Glutamatergic neuron (in vitro differentiated cells): ENCODE measurements at regions not wholly inside any gene's neighbourhood (a gene's known extent, or its start where the extent isn't known, plus 50 kb on each side); places are given as distances from the start of the nearest gene placed in this dataset.

Source experiments
- DNase-seq: peaks from one replicate; pipeline ENCODE4 v3.0.0; 2022
- H3K27ac Mint-ChIP-seq: one replicate; pipeline ENCODE4 v1.8.0; 2020; ENCODE audit warnings: mild to moderate bottlenecking, mixed read lengths, inconsistent platforms; ENCODE audit not compliant: unreplicated experiment
- H3K27me3 Mint-ChIP-seq: one replicate; pipeline ENCODE4 v1.8.0; 2020; ENCODE audit warnings: mild to moderate bottlenecking, moderate library complexity, mixed read lengths, inconsistent platforms; ENCODE audit not compliant: unreplicated experiment
- H3K36me3 Mint-ChIP-seq: one replicate; pipeline ENCODE4 v1.8.0; 2020; ENCODE audit warnings: mild to moderate bottlenecking, mixed read lengths, inconsistent platforms; ENCODE audit not compliant: unreplicated experiment
- H3K4me1 Mint-ChIP-seq: one replicate; pipeline ENCODE4 v1.8.0; 2020; ENCODE audit warnings: mild to moderate bottlenecking, low read depth, mixed read lengths, inconsistent platforms; ENCODE audit not compliant: unreplicated experiment
- H3K4me3 Mint-ChIP-seq: one replicate; pipeline ENCODE4 v1.8.0; 2020; ENCODE audit warnings: mild to moderate bottlenecking, mixed read lengths, inconsistent platforms; ENCODE audit not compliant: unreplicated experiment
- H3K9me3 Mint-ChIP-seq: one replicate; pipeline ENCODE4 v1.8.0; 2020; ENCODE audit warnings: mild to moderate bottlenecking, moderate library complexity, mixed read lengths, inconsistent platforms; ENCODE audit not compliant: unreplicated experiment
- TF ChIP-seq, protein P1 (sequence below): fragments of 200-600 bp; sonication (generic); IDR thresholded peaks from one replicate; pipeline ENCODE4 v1.5.0; 2021; ENCODE audit not compliant: partially characterized antibody, unreplicated experiment

DNA sequence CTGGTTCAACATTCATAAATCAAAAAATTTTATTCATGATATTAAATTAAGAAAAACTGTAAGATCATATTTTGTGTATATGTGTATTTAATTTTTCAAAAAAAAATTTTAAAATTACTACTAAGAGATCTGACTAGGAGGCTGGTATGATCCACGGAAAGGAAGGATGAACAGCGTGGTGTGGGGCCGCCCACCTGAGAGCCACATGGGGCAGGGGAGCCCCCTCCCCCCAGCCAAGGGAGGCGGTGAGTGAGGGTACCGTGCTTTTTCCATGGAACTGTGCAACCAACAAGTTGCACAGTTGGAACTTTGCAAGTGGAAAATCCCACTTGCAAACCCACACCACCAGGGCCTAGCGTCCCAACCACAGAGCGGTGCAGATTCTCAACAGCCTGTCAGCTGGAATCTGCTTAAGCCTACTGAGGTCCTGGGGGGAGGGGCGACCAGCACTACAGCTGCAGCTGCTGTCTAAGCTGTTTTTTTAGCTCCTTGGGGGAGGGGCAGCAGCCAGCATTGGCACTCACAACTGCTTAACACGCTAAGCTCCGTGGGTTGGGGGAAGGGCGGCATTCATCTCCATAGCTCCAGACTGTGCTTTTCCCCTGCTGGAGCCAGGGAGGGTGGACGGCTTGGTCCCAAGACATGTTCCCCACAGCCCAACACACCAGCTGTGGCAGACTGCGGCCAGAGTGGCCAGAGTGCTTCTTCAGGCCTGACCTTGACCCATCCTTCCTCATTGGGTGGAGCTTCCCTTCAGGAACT, 94.2 kb upstream of the IGFBP3 start:
- TF ChIP-seq, protein P1, sequence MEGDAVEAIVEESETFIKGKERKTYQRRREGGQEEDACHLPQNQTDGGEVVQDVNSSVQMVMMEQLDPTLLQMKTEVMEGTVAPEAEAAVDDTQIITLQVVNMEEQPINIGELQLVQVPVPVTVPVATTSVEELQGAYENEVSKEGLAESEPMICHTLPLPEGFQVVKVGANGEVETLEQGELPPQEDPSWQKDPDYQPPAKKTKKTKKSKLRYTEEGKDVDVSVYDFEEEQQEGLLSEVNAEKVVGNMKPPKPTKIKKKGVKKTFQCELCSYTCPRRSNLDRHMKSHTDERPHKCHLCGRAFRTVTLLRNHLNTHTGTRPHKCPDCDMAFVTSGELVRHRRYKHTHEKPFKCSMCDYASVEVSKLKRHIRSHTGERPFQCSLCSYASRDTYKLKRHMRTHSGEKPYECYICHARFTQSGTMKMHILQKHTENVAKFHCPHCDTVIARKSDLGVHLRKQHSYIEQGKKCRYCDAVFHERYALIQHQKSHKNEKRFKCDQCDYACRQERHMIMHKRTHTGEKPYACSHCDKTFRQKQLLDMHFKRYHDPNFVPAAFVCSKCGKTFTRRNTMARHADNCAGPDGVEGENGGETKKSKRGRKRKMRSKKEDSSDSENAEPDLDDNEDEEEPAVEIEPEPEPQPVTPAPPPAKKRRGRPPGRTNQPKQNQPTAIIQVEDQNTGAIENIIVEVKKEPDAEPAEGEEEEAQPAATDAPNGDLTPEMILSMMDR, result no peak
- H3K36me3 Mint-ChIP-seq, result peaks cover 4% of the 10 kb centered on the region
- H3K27ac Mint-ChIP-seq, result no peak overlapping the region
- H3K27me3 Mint-ChIP-seq, result peaks cover 2% of the 10 kb centered on the region
- peaks cover 4% of the 10 kb centered on the region for H3K4me1 Mint-ChIP-seq
- DNase-seq, result peak; percentile 83
- peaks cover 6% of the 10 kb centered on the region for H3K9me3 Mint-ChIP-seq
- no peak overlapping the region for H3K4me3 Mint-ChIP-seq

DNA sequence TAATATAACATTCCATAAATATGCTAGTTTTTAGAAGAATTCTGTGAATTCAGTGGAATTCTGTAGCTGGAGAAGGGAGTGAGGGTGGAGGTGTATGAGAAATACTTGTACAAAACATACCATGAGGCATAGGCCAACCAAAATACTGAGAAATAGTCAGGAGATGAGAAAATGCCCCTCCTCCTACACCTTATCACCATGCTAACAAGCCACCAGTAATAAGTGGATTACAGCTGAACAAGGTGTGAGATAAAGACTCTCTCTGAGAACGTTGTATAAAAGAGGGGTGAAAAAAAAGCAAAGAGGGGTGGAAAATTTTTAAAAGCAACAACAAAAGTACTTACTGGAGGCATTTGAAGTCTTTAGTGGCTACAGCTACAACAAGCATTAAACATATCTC, 90.4 kb upstream of the IGFBP3 start:
- no peaks in the 10 kb centered on the region for H3K9me3 Mint-ChIP-seq
- no peak overlapping the region for H3K4me3 Mint-ChIP-seq
- H3K36me3 Mint-ChIP-seq, result no peaks in the 10 kb centered on the region
- peaks cover 4% of the 10 kb centered on the region for H3K4me1 Mint-ChIP-seq
- DNase-seq, result no peak
- no peak overlapping the region for H3K27ac Mint-ChIP-seq
- TF ChIP-seq, protein P1, result no peak
- no peaks in the 10 kb centered on the region for H3K27me3 Mint-ChIP-seq

DNA sequence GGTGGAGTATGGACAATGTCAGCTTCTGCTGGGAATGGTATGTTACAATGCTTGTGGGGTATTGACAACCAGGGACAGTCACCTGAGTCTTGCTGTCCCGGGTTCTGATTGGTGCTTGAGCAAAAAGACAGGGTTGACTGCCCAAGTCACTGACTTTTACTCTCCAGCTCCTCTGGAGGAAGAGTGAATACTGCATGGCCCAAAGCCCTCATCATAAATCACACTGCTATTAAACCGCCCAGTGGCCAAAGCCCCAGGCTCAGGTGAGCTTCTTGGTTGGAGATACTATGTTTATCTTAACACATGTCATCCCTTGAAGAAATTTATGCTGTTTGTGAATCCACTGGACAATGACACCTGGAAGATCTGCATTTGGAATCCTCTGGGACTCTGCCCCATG, 90.0 kb upstream of the IGFBP3 start:
- Mint-ChIP-seq H3K36me3 (no peaks in the 10 kb centered on the region), H3K4me3 (no peak overlapping the region), H3K27me3 (no peaks in the 10 kb centered on the region), H3K9me3 (no peaks in the 10 kb centered on the region), H3K4me1 (peaks cover 3% of the 10 kb centered on the region), H3K27ac (no peak overlapping the region)
- TF ChIP-seq, protein P1, result no peak
- no peak for DNase-seq

DNA sequence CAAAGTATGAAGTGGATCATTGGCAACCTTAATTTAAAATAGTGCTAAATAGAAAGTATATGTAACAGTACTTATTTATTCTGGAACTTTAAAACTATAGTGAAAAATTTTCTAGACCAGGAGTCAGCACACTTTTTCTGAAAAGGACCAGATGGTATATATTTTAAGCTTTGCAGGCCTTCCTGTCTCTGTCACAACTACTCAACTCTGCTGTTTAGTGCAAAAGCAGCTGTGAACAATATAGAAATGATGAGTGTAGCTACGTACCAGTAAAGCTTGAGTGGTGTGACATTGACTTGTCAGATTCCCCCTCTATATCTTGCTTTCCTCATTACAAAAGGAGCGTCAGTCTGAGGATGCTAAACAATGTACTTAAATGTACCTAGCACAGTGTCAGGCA, 88.1 kb upstream of the IGFBP3 start:
- Mint-ChIP-seq H3K9me3 (peaks cover under 1% of the 10 kb centered on the region), H3K4me3 (no peak overlapping the region), H3K4me1 (peaks cover 2% of the 10 kb centered on the region), H3K27me3 (no peaks in the 10 kb centered on the region), H3K36me3 (no peaks in the 10 kb centered on the region), H3K27ac (no peak overlapping the region)
- DNase-seq, result no peak
- TF ChIP-seq, protein P1, result no peak

DNA sequence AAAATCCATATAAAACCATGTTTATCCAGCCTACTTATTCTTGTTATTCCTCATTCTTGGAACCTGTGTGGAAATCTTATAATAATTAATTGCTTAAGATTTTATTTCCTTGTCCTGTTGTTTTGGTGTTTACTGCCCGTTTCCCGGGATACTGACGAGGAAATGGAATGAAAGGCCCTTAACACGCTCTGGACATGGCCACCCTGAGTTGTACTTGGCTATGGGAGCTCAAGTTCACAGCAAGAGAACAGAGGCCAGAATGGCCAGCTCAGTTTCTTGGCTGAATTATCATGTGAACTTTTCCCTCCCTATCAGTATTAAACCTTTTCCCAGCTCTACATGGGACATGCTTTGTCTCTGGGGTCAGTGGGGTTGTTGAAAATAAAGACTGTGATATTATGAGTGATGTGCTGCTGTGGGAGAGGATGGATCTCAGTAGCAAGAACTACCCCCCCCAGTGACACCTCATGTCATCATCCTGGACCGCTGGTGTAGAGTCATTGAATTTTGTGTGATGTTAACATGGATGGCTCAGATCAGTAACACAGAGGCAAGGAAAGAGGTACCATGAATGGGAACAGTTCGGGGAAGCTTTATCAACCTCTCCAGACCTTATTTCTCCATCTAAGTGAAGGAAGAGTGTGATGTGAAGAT, 87.0 kb upstream of the IGFBP3 start:
- H3K4me3 Mint-ChIP-seq, result no peak overlapping the region

More for the DNA sequence above, 87.0 kb upstream of the IGFBP3 start:
- no peak for DNase-seq
- H3K36me3 Mint-ChIP-seq, result no peaks in the 10 kb centered on the region
- no peaks in the 10 kb centered on the region for H3K4me1 Mint-ChIP-seq
- no peaks in the 10 kb centered on the region for H3K27me3 Mint-ChIP-seq
- H3K9me3 Mint-ChIP-seq, result peaks cover 2% of the 10 kb centered on the region
- H3K27ac Mint-ChIP-seq, result no peak overlapping the region
- TF ChIP-seq, protein P1, result no peak
